Dermis microvascular lymphatic vessel endothelial cell (primary cell): ENCODE measurements at regions not wholly inside any gene's neighbourhood (a gene's known extent, or its start where the extent isn't known, plus 50 kb on each side); places are given as distances from the start of the nearest gene placed in this dataset.

ENCODE experiments used
- DNase-seq, 2 donors: peaks; one replicate each; pipeline versions ENCODE4 v3.0.0 to v3.0.0-alpha.2; 2010; ENCODE audit warnings: low read depth in 2 of 2

DNA sequence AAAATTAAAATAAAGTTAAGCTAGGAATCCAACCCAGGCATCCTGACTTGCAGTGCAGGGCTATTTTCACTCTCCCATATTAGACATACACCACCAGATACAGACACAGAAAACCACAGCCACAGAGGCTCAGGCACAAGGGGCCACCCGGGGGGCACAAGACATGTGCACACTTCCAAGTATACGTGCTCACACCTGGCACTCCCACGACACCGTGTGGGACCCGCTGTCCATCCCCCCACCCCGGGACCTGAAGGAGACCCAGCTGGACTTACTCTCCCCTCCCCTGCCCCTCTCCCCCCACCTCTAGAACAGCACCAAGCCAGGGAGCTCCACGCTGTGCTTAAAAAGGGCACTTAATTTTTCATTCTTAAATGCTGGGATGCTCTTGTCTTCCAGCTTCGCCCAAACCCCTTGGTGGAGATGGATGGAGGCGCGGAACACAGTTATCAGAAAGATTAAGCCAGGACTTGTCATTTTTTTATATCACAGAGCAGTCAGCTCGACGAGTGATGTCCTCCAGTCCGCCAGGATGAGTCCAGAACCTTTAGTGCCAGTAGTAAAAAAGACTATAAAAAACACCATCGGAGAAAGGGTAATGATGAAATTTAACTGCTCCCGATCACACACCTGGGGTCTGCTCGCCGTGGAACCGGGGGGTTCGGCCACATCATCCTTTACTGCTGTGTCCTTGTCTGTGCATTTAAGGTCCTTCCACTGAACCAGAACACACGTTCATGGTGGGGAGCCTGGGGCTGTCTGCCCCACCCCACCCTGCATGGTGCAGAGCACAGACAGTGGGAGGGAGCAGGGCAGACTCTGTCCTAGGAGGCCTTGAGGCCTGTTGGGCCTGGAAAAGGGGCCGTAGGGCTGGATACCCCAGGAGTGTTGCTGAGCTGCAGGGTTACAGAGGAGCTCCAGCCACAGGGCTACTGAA lies 73.3 kb upstream of the LHX1 start:
- DNase-seq, result no peak

DNA sequence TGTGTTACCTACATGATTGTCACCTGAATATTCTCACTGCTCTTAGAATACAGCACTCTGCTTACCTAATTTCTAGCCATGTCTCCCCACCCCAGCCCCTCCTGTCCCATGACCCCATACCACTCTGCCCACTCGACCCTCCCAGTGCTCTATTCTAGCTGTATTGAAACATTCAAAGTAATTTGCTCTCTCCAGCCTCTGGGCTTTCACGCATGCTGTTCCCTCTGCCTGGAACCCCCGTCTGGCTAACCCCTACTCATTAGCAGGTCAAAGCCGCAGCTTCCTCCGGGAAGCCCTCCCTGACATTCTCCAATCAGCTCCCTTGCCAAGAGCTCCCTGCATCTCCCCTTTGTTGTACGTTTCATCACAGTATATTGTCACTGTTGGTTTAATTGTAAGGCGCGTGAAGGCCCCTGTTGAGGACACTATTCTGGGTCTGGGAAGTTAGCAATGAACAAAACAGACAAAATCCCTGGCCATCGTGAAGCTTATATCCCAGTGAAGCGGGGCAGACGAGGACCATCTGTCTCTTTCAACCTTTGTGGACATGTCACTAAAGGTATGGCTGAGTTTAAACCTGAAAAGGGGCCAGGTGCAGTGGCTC lies 72.3 kb upstream of the LHX1 start:
- DNase-seq, result no peak

DNA sequence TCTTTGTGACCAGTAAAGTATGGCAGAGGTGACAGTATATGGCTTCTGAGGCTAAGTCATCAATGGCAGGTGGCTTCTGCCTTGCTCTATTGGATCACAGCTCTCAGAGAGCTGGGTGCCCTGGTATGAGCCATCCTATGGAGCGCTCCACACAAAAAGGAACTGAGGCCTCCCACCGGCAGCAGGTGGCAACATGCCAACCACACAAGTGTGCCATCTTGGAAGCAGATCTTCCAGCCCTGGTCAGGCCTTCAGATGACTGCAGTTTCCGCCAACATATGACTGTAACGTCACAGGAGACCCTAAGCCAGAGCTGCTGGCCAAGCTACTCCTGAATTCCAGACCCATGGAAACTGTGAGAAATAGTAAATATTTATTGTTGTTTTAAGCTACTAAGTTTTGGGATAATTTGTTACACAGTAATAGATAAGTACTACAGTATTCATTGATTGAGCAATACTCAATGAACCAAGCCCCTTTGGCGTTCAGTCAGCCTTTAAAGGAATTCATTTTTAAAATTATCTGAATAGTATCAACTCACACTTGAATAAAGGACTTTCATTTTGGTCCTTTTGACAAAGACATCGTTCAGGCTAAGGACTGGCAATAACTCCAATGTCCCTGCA lies 69.4 kb upstream of the LHX1 start:
- no peak for DNase-seq

DNA sequence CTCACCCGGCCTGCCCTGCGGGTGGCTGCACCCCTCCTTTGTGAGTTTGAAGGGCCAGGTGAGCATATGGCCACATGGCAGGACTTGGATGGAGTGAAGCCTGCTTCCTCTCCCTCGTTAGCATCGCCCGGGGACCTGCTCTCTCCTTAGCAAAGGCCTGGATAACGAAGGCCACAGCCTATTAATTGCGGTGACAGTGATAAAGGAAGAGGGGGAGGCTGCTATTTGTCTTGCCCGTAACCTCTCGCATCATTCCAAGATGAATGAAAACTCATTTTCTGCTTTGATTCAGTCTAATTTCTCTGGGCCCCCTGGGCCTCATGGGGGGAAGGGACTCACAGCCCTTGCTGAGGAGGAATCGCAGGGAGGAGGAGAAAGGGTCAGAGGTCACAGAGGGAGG lies 68.5 kb upstream of the LHX1 start:
- no peak for DNase-seq

- DNase-seq, result no peak
Measured at GRCh38 chr17:36869441-36869840, 67.8 kb upstream of the LHX1 start.

- no peak for DNase-seq
Measured at GRCh38 chr17:36869856-36870719, 67.2 kb upstream of the LHX1 start.

- DNase-seq, result no peak
Measured at GRCh38 chr17:36870720-36870999, 66.6 kb upstream of the LHX1 start.

GRCh38 chr17:36875698-36876293 lies 61.5 kb upstream of the LHX1 start:
- no peak for DNase-seq

DNA sequence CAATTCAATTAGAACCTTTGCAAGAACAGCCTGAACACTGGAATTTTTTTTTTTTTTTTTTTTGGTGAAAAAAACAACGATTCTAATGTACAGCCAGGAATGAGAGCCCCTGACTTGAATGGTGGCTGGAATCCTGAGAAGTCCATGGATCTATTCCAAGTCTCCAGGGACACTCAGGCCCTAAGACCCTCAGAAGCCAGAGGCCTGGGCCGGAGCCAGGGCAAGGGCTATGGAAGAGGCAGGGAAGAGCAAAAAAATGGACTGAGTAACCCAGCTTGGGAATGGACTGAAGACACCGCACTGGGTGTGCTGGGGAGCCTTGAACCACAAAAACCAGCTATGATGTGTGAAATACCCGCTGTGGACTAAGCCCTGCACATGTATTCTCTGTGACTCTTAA lies 60.3 kb upstream of the LHX1 start:
- DNase-seq, result no peak

DNA sequence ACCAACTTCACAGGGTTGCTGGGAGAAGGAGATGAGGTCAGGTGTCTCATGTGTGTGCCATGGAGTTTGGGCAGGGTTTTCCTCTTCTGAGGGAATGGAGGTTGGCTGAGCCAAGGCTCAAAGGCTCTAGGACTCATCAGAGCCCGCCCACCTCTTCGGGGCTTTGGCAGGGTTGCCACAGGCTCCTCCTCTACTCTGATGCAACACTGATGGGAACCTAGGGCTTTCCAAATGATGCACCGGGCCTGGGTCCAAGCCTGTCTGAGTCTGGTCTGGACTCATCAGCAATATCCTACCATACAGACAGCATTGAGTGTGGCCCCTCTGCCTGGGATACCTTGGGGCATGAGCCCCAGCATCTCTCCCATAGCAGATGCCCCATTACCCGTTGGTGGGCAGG lies 59.5 kb upstream of the LHX1 start:
- no peak for DNase-seq

GRCh38 chr17:36878216-36878615 lies 59.1 kb upstream of the LHX1 start:
- no peak for DNase-seq

DNA sequence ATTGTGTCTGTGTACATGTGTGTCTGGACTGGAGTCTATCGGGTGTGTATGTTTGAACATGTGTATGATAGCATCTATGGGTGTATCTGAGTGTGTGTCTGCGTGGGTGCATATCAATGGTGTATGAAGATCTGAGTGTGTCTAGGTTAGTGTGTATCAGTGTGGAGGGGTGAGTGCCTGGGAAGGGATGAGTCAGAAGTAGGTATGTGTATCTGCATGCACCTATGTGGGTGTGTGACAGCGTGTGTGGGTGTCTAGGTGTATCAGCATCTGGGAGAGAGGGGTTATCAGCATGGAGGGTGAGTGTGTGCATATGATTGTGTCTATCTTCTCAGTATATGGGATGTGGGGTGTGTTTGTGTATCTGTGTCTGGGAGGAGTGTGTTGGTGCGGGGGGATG lies 58.2 kb upstream of the LHX1 start:
- no peak for DNase-seq

- DNase-seq, result no peak
Measured at GRCh38 chr17:36879624-36880131, 57.6 kb upstream of the LHX1 start.

DNA sequence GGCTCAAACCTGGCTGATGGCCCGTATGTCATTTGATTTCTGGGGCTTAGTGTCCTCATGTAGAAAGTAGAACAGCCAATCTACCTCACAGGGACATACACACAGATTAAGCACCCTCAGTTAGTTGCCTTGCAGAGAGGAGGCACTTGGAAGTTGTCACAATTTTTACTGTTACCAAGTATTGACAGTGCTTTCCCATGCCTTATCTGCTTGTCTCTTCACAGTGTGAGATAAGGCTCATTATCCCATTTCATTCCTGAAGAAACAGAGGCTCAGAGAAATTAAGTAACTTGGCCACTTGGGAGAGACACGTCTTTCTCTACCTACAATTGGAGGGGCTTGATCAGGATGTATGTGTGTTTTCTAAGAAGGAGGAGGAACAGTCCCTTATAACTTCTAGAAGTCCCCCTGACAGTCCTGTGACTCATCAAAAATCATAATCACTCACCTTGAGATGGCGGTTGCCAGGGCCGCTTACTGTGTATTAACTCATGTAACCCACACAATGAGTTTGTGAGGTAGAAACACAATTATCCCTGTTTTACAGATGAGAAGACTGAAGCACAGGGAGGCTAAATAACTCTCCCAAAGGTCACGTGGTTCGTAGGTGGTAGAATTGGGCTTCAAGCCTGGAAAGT lies 56.9 kb upstream of the LHX1 start:
- no peak for DNase-seq

- no peak for DNase-seq
Measured at GRCh38 chr17:36881323-36881722, 56.0 kb upstream of the LHX1 start.

GRCh38 chr17:36884495-36885152 lies 52.7 kb upstream of the LHX1 start:
- no peak for DNase-seq

GRCh38 chr17:36885153-36885735 lies 52.0 kb upstream of the LHX1 start:
- DNase-seq, result no peak

- no peak for DNase-seq
Measured at GRCh38 chr17:36885771-36886377, 51.4 kb upstream of the LHX1 start.
